Hepatocyte (in vitro differentiated cells): ENCODE measurements at regions not wholly inside any gene's neighbourhood (a gene's known extent, or its start where the extent isn't known, plus 50 kb on each side); places are given as distances from the start of the nearest gene placed in this dataset.

Source experiments
- DNase-seq: peaks from one replicate; pipeline ENCODE4 v3.0.0-alpha.2; 2016; ENCODE audit warnings: low spot score
- H2AFZ ChIP-seq: fragments of 200-600 bp; sonication (generic); 2 replicates; pipeline ENCODE4 v1.6.0; 2016; ENCODE audit warnings: antibody characterized with exemption, mild to moderate bottlenecking
- H3K27ac ChIP-seq: fragments of 200-600 bp; sonication (generic); 2 replicates; pipeline ENCODE4 v1.5.1; 2016; ENCODE audit warnings: mild to moderate bottlenecking
- H3K27me3 ChIP-seq: fragments of 200-600 bp; sonication (generic); 2 replicates; pipeline ENCODE4 v1.6.1; 2016
- H3K36me3 ChIP-seq: fragments of 200-600 bp; sonication (generic); replicated peaks from 2 replicates; pipeline ENCODE4 v1.5.1; 2016; ENCODE audit warnings: low read depth; ENCODE audit not compliant: insufficient read depth
- H3K4me1 ChIP-seq: fragments of 200-600 bp; sonication (generic); 2 replicates; pipeline ENCODE4 v1.5.1; 2016; ENCODE audit warnings: mild to moderate bottlenecking, moderate library complexity; ENCODE audit not compliant: insufficient read depth
- H3K4me2 ChIP-seq: fragments of 200-600 bp; sonication (generic); 2 replicates; pipeline ENCODE4 v1.6.0; 2016
- H3K4me3 ChIP-seq: fragments of 200-600 bp; sonication (generic); 2 replicates; pipeline ENCODE4 v1.5.1; 2016; ENCODE audit warnings: mild to moderate bottlenecking
- H3K79me2 ChIP-seq: fragments of 200-600 bp; sonication (generic); 2 replicates; pipeline ENCODE4 v1.6.0; 2017; ENCODE audit warnings: mild to moderate bottlenecking
- H3K9me2 ChIP-seq: fragments of 200-600 bp; sonication (generic); replicated peaks from 2 replicates; pipeline ENCODE4 v1.6.0; 2017; ENCODE audit warnings: mild to moderate bottlenecking; ENCODE audit not compliant: insufficient read depth
- H3K9me3 ChIP-seq: fragments of 200-600 bp; sonication (generic); 2 replicates; pipeline ENCODE4 v1.5.1; 2016; ENCODE audit warnings: low read depth, mild to moderate bottlenecking
- H4K20me1 ChIP-seq: fragments of 200-600 bp; sonication (generic); 2 replicates; pipeline ENCODE4 v1.6.0; 2016; ENCODE audit warnings: mild to moderate bottlenecking; ENCODE audit not compliant: insufficient read depth, poor library complexity, severe bottlenecking
- CTCF ChIP-seq: fragments of 200-600 bp; sonication (generic); IDR thresholded peaks from 2 replicates; pipeline ENCODE4 v1.5.1; 2016; ENCODE audit warnings: antibody characterized with exemption, mild to moderate bottlenecking; ENCODE audit not compliant: poor library complexity
- EZH2 ChIP-seq: fragments of 200-600 bp; sonication (generic); IDR thresholded peaks from 2 replicates; pipeline ENCODE4 v1.6.1; 2016; ENCODE audit warnings: antibody characterized with exemption, mild to moderate bottlenecking, borderline replicate concordance
- EZH2phosphoT487 ChIP-seq: fragments of 200-600 bp; sonication (generic); IDR thresholded peaks from one replicate; pipeline ENCODE4 v1.6.1; 2018; ENCODE audit warnings: antibody characterized with exemption, mild to moderate bottlenecking, low read depth, moderate library complexity; ENCODE audit not compliant: unreplicated experiment, severe bottlenecking
- WGBS: methylation state at CpG from one replicate; pipeline ENCODE4 v1.1.6; 2016; ENCODE audit warnings: low lambda C conversion rate; ENCODE audit errors: missing lambda C conversion rate; 5-methylcytosine and 5-hydroxymethylcytosine counted together

GRCh38 chr13:109627649-109628048 is 158.7 kb downstream of the IRS2 start:
- no peak overlapping the region for H2AFZ ChIP-seq
- no peaks in the 10 kb centered on the region for H3K9me3 ChIP-seq
- no peak for TF ChIP-seq EZH2phosphoT487
- TF ChIP-seq EZH2: no peak
- no peak for TF ChIP-seq CTCF
- no peaks in the 10 kb centered on the region for H3K4me1 ChIP-seq
- no peaks in the 10 kb centered on the region for H3K36me3 ChIP-seq
- no peaks in the 10 kb centered on the region for H3K9me2 ChIP-seq
- no peak for DNase-seq
- H4K20me1 ChIP-seq: no peaks in the 10 kb centered on the region
- H3K4me2 ChIP-seq: no peak overlapping the region
- no peaks in the 10 kb centered on the region for H3K79me2 ChIP-seq
- no peaks in the 10 kb centered on the region for H3K27me3 ChIP-seq
- 61% methylated on average over 2 of the region's 2 CpGs for WGBS
- H3K27ac ChIP-seq: no peak overlapping the region
- H3K4me3 ChIP-seq: no peak overlapping the region

- H2AFZ ChIP-seq: no peak overlapping the region
- no peaks in the 10 kb centered on the region for H3K9me3 ChIP-seq
- H4K20me1 ChIP-seq: no peaks in the 10 kb centered on the region
- H3K27ac ChIP-seq: no peak overlapping the region
- no peaks in the 10 kb centered on the region for H3K9me2 ChIP-seq
- no peak overlapping the region for H3K4me2 ChIP-seq
- no peaks in the 10 kb centered on the region for H3K27me3 ChIP-seq
- no peaks in the 10 kb centered on the region for H3K36me3 ChIP-seq
- 79% methylated on average over 8 of the region's 8 CpGs for WGBS
- no peaks in the 10 kb centered on the region for H3K79me2 ChIP-seq
- TF ChIP-seq CTCF (no peak), EZH2phosphoT487 (no peak), EZH2 (no peak)
- H3K4me3 ChIP-seq: no peak overlapping the region
- no peaks in the 10 kb centered on the region for H3K4me1 ChIP-seq
- no peak for DNase-seq
These were observed 159.8 kb downstream of the IRS2 start for GRCh38 chr13:109626386-109627171.

- DNase-seq: no peak
- no peaks in the 10 kb centered on the region for H3K4me1 ChIP-seq
- H2AFZ ChIP-seq: no peak overlapping the region
- TF ChIP-seq CTCF: no peak
- TF ChIP-seq EZH2: no peak
- no peak for TF ChIP-seq EZH2phosphoT487
- no peaks in the 10 kb centered on the region for H3K36me3 ChIP-seq
- no peaks in the 10 kb centered on the region for H4K20me1 ChIP-seq
- H3K4me2 ChIP-seq: no peak overlapping the region
- 100% methylated on average over 1 of the region's 1 CpG for WGBS
- H3K27ac ChIP-seq: no peak overlapping the region
- no peaks in the 10 kb centered on the region for H3K9me3 ChIP-seq
- H3K4me3 ChIP-seq: no peak overlapping the region
- H3K79me2 ChIP-seq: no peaks in the 10 kb centered on the region
- H3K9me2 ChIP-seq: no peaks in the 10 kb centered on the region
- no peaks in the 10 kb centered on the region for H3K27me3 ChIP-seq
These were observed 161.2 kb downstream of the IRS2 start for GRCh38 chr13:109625156-109625555.
